Adipocyte (in vitro differentiated cells): ENCODE measurements at regions not wholly inside any gene's neighbourhood (a gene's known extent, or its start where the extent isn't known, plus 50 kb on each side); places are given as distances from the start of the nearest gene placed in this dataset.
A peak's percentile ranks its signal among the peaks of the same experiment; 100 is the strongest.

Source experiments
- DNase-seq: peaks from one replicate; pipeline ENCODE4 v3.0.0-alpha.2; 2015; ENCODE audit warnings: low read depth
- H3K27me3 ChIP-seq: replicated peaks from 2 replicates; pipeline ENCODE4 v1.7.0; 2013; ENCODE audit warnings: mild to moderate bottlenecking, low read length, moderate library complexity; ENCODE audit not compliant: control insufficient read depth, insufficient read depth
- H3K36me3 ChIP-seq: 2 replicates; pipeline ENCODE4 v1.7.0; 2013; ENCODE audit warnings: low read length, mild to moderate bottlenecking, moderate library complexity; ENCODE audit not compliant: control insufficient read depth, insufficient read depth, severe bottlenecking
- H3K4me1 ChIP-seq: 2 replicates; pipeline ENCODE4 v1.7.0; 2013; ENCODE audit warnings: mild to moderate bottlenecking, low read length, moderate library complexity; ENCODE audit not compliant: control insufficient read depth, insufficient read depth
- H3K4me3 ChIP-seq: 2 replicates; pipeline ENCODE4 v1.7.0; 2013; ENCODE audit warnings: mild to moderate bottlenecking, low read length, moderate library complexity
- H3K9ac ChIP-seq: 2 replicates; pipeline ENCODE4 v1.7.0; 2013; ENCODE audit warnings: mild to moderate bottlenecking, low read length, moderate library complexity
- H3K9me3 ChIP-seq: 2 replicates; pipeline ENCODE4 v1.7.0; 2013; ENCODE audit warnings: mild to moderate bottlenecking, low read length, moderate library complexity; ENCODE audit not compliant: control insufficient read depth

GRCh38 chr12:84315926-84316325 is 596.7 kb downstream of the SLC6A15 start:
- H3K9ac ChIP-seq = no peak overlapping the region
- no peaks in the 10 kb centered on the region for H3K36me3 ChIP-seq
- no peaks in the 10 kb centered on the region for H3K9me3 ChIP-seq
- H3K27me3 ChIP-seq = no peaks in the 10 kb centered on the region
- DNase-seq = no peak
- no peak overlapping the region for H3K4me3 ChIP-seq
- H3K4me1 ChIP-seq = no peaks in the 10 kb centered on the region

- no peak overlapping the region for H3K9ac ChIP-seq
- no peaks in the 10 kb centered on the region for H3K27me3 ChIP-seq
- H3K4me3 ChIP-seq = no peak overlapping the region
- no peak for DNase-seq
- H3K36me3 ChIP-seq = no peaks in the 10 kb centered on the region
- no peaks in the 10 kb centered on the region for H3K4me1 ChIP-seq
- no peaks in the 10 kb centered on the region for H3K9me3 ChIP-seq
Observed at GRCh38 chr12:84313323-84313675, 599.3 kb downstream of the SLC6A15 start.

GRCh38 chr12:84308211-84308610 is 604.4 kb downstream of the SLC6A15 start:
- Histone ChIP-seq H3K9me3 (no peaks in the 10 kb centered on the region), H3K4me1 (no peaks in the 10 kb centered on the region), H3K9ac (no peak overlapping the region), H3K27me3 (no peaks in the 10 kb centered on the region), H3K4me3 (no peak overlapping the region), H3K36me3 (no peaks in the 10 kb centered on the region)
- no peak for DNase-seq

GRCh38 chr12:84305144-84305543 is 607.5 kb downstream of the SLC6A15 start:
- no peak overlapping the region for H3K4me3 ChIP-seq
- H3K27me3 ChIP-seq = no peaks in the 10 kb centered on the region
- no peaks in the 10 kb centered on the region for H3K4me1 ChIP-seq
- no peaks in the 10 kb centered on the region for H3K9me3 ChIP-seq
- no peak for DNase-seq
- no peaks in the 10 kb centered on the region for H3K36me3 ChIP-seq
- H3K9ac ChIP-seq = no peak overlapping the region

- no peak overlapping the region for H3K9ac ChIP-seq
Observed at GRCh38 chr12:84294246-84294645, 618.4 kb downstream of the SLC6A15 start.

GRCh38 chr12:84290168-84290567 is 622.4 kb downstream of the SLC6A15 start:
- DNase-seq = peak; percentile 15
- no peaks in the 10 kb centered on the region for H3K36me3 ChIP-seq
- H3K4me1 ChIP-seq = peaks cover 6% of the 10 kb centered on the region
- H3K27me3 ChIP-seq = no peaks in the 10 kb centered on the region
- H3K4me3 ChIP-seq = peak overlapping the region; percentile 29
- no peaks in the 10 kb centered on the region for H3K9me3 ChIP-seq
- H3K9ac ChIP-seq = no peak overlapping the region

More at GRCh38 chr12:84294246-84294645, 618.4 kb downstream of the SLC6A15 start:
- H3K36me3 ChIP-seq = no peaks in the 10 kb centered on the region
- H3K4me1 ChIP-seq = peaks cover 6% of the 10 kb centered on the region
- H3K4me3 ChIP-seq = no peak overlapping the region
- peaks cover 3% of the 10 kb centered on the region for H3K9me3 ChIP-seq
- no peaks in the 10 kb centered on the region for H3K27me3 ChIP-seq
- no peak for DNase-seq

GRCh38 chr12:84277986-84278385 is 634.6 kb downstream of the SLC6A15 start:
- Histone ChIP-seq H3K4me1 (no peaks in the 10 kb centered on the region), H3K4me3 (no peak overlapping the region), H3K36me3 (no peaks in the 10 kb centered on the region), H3K27me3 (no peaks in the 10 kb centered on the region), H3K9ac (no peak overlapping the region), H3K9me3 (no peaks in the 10 kb centered on the region)
- DNase-seq = no peak

GRCh38 chr12:84276215-84276614 is 636.4 kb downstream of the SLC6A15 start:
- no peaks in the 10 kb centered on the region for H3K27me3 ChIP-seq
- H3K36me3 ChIP-seq = no peaks in the 10 kb centered on the region
- H3K9me3 ChIP-seq = no peaks in the 10 kb centered on the region
- no peaks in the 10 kb centered on the region for H3K4me1 ChIP-seq
- H3K4me3 ChIP-seq = no peak overlapping the region
- no peak for DNase-seq
- H3K9ac ChIP-seq = no peak overlapping the region

GRCh38 chr12:84272324-84272723 is 640.3 kb downstream of the SLC6A15 start:
- DNase-seq = no peak
- no peaks in the 10 kb centered on the region for H3K9me3 ChIP-seq
- no peaks in the 10 kb centered on the region for H3K36me3 ChIP-seq
- no peak overlapping the region for H3K9ac ChIP-seq
- no peaks in the 10 kb centered on the region for H3K4me1 ChIP-seq
- H3K27me3 ChIP-seq = no peaks in the 10 kb centered on the region
- no peak overlapping the region for H3K4me3 ChIP-seq

- no peaks in the 10 kb centered on the region for H3K27me3 ChIP-seq
- no peak for DNase-seq
- no peaks in the 10 kb centered on the region for H3K36me3 ChIP-seq
- H3K4me3 ChIP-seq = no peak overlapping the region
- H3K9me3 ChIP-seq = no peaks in the 10 kb centered on the region
- H3K4me1 ChIP-seq = no peaks in the 10 kb centered on the region
- H3K9ac ChIP-seq = no peak overlapping the region
Observed at GRCh38 chr12:84270470-84271140, 642.0 kb downstream of the SLC6A15 start.

GRCh38 chr12:84247931-84248330 is 664.7 kb downstream of the SLC6A15 start:
- Histone ChIP-seq H3K4me3 (no peak overlapping the region), H3K27me3 (no peaks in the 10 kb centered on the region), H3K9me3 (no peaks in the 10 kb centered on the region), H3K4me1 (no peaks in the 10 kb centered on the region), H3K9ac (no peak overlapping the region), H3K36me3 (no peaks in the 10 kb centered on the region)
- DNase-seq = no peak

- no peak overlapping the region for H3K4me3 ChIP-seq
- no peaks in the 10 kb centered on the region for H3K36me3 ChIP-seq
- no peaks in the 10 kb centered on the region for H3K4me1 ChIP-seq
- H3K9me3 ChIP-seq = no peaks in the 10 kb centered on the region
- DNase-seq = no peak
- no peak overlapping the region for H3K9ac ChIP-seq
- no peaks in the 10 kb centered on the region for H3K27me3 ChIP-seq
Observed at GRCh38 chr12:84243686-84244085, 668.9 kb downstream of the SLC6A15 start.
